Kidney glomerular epithelial cell (primary cell): ENCODE measurements at regions not wholly inside any gene's neighbourhood (a gene's known extent, or its start where the extent isn't known, plus 50 kb on each side); places are given as distances from the start of the nearest gene placed in this dataset.

Experiments used
- DNase-seq: peaks from one replicate; lab custom pipeline; 2025; lab: John Stamatoyannopoulos, UW

DNA sequence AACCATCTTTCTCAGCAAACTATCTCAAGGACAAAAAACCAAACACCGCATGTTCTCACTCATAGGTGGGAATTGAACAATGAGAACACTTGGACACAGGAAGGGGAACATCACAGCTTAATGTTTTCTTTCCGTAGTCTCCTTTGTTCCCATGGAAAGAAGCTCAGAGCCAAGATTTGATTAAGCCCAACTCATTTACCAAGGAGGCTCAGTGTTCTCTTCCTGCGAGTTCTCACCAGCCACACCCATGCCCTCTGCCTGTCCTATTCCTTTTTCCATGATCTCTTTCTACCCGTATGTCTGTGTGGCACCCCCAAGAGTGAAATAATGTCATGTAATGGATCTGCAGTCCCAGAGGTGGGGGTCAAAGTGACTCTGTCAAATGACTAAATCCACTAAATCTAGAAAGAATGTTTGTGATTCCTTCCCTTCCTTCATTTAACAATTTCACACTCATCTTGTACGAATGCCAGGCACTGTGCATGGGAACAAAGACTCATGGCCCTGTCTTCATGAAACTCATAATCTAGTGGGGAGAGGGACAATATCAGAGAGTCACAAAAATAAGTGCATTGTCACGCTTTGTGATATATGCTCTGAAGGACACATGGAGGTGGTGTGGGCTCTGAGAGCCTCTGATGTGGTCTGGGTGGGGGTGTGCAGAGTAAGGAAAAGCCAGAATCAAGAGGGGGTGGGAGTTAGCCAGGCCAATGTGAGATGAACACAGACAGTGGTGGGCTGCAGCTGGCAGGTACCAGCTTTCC, 292.1 kb downstream of the CDC5L start:
- no peak for DNase-seq

DNA sequence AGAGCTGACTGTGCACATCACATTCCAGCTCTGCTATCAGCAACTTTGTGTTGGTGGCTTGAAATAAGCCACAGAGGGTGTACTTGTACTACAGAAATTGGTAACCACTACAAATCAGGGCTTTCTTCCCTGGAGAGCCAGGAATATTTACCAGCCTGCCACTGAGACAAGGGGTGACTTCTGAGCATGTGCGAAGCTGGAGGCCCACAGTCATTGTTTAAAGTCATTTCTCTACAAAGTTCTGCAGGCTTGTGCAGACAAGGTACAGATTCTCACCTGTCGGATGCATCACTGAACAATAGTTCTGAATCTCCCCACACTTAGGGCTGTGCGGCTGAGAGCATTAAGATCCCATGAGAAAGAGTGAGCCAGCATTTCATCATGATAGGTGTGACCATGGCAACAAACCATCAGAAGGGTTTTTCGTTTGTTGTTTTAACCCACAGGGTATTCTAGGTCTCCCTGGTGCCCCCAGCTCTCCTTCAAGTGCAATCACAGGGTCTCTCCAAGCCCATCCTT, 292.8 kb downstream of the CDC5L start:
- no peak for DNase-seq

DNA sequence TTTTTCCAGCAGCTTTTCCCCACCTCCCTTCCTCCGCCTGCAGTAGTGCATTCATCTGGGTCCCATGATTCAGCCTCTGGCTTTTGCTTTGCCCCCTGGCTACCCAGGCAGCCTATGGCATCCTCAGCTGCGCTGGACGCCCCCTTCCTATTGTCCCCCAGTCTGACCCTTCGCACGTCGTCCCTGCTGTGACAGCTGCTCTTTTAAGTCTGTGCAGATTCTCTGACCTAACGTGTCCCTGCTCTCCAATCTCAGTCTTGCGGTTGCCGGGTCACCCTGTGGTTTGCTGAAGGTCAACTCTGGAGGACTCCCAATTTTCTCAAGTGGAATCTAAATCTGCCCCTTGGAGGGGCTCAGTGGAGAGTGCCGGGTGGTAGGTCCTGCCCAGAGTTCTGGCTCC, 294.3 kb downstream of the CDC5L start:
- DNase-seq: no peak

DNA sequence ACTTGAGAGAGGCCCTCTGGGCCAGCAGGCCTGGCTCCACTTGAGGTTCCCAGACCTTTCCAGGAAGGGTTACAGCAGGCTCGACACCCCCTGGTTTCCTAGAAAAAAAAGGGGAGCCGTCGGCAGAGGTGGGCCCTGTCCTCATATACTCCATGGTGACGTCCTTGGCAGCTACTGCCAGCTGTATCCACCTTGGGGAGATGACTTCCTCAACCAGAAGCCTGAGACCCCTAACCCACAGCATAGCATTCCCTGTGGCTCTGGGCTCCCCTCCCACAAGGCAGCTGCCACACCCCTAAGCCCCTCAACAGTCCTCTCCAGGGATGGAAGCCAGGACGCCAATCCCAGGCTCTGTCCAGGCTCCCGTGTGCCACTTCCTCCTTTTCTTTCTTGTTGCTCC, 294.8 kb downstream of the CDC5L start:
- no peak for DNase-seq

DNA sequence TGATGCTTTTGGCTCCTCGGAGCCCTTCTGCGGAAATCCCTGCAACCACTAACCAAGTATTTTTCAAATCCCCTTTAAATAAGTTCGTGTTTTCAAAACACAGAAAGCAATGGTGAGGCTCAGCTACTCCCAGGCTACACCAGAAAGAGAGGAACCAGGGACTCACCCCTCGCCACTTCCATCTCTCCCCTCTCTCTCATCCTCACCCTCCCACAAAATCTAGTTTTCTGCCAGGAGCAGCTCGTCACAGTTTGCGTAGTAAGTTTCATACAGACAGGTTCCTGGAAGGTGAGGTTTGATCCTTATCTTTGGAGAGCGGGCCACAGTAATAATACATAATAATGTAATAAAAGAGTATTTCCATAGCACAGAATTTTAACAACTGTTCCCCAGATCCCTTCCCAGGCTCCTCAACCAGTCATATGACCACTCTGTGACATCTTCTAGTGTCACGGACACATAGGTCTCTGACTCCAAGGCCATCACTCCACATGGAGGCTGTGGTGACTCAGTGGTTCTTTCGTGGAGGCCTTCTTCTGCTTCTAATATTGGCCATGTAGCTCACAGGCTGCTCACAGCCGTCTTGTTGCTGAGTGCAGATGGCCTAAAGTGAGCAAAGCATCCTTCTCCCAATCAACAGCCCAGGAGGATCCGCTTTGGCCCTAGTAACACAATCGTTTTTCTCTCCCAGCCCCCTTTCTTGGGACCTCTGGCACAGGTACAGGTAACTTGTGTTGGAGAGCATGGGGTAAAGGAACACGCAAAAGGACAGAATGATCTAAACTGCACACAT, 295.7 kb downstream of the CDC5L start:
- DNase-seq: no peak

DNA sequence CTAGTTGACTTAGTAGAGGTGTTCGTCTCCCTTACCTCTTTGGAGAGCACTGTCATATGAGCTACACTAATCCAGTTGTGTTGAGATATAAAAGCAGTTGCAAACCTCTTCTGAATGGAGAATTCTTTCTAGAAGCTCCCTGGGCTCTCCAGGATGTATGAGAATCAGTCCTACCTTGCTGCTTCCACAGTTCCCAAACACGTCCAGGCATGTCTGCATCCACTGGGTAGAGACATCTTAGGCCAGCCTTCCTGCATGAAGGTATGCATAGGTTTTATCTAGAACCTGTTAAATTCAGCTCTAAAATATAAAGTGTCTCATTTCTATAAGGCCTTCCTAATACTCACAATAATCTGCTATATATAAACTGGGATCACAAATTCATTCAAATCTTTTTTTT, 297.7 kb downstream of the CDC5L start:
- DNase-seq: no peak

DNA sequence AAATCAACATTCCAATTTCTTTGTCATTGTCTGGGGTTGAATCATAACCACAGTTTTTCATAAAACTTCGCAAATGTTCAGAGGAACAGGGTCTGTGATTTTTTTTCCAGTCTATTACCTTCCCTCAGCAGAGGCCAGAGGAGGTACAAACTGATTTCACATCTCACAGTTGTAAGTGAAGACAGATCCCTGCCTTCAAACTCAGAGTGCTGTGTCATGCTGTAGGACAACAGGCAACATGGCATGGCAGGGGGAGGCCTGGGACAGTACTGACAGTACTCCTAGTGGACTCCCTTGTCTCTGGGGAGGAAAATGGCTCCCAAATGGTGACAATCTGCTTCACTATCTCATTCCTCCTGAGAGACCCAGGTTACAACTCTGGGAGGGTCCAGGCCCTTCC, 308.6 kb downstream of the CDC5L start:
- no peak for DNase-seq

DNA sequence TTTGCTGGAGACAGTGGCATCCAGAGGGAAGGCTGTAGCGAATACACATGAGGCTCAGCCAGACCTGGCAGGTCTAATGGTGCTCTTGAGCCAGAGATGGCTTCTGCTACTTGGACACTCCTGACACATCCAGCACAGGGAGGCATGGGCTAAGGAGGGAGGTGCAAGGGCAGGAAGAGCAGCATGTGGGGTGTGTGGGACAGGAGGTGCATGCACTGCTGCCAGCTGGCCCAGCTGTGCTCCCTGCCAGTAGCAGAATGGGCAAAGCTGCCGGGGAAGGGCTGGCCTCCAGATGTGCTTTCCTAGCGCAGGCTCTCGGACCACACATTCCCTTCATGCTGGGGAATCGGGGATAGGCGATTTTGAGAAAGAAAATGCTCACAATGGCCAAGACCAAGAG, 309.2 kb downstream of the CDC5L start:
- no peak for DNase-seq

DNA sequence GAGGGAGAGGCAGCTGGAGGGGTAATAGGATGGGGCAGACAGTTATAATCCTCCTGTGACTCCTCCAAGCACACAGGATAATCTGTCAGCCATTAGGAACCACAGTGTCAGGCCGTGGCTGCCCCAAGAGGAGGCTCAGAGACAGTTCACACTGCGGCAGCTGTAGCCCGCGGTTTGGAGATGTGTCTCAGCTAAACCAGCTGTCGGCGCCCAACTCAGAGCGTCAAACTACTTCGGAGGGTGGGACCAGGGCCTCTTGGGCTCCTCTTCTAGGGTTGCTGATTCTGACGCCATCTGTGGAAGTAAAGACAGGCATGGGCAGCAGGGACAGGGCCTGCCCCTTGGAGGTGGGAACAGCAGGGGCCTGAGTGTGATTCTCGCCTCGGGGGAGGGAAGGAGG, 309.8 kb downstream of the CDC5L start:
- no peak for DNase-seq

DNA sequence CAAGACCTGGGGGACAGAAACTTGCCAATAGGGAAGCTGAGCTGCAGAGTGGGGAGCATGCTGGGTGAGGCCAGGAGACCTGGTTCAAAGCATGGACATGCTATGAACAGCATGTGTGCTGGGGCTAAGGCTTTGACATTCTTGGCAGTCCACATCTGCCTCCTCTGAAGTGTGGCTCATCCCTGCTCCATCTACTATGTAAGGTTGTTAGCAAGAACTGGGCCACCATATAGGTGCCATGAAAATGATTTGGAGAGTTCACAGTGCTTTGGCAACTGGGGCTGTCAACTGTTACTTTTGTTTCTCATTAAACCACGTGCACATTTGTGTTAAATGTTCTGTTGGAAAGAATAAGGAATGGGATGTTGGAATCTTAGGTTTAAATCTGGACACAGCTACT, 311.1 kb downstream of the CDC5L start:
- no peak for DNase-seq

DNA sequence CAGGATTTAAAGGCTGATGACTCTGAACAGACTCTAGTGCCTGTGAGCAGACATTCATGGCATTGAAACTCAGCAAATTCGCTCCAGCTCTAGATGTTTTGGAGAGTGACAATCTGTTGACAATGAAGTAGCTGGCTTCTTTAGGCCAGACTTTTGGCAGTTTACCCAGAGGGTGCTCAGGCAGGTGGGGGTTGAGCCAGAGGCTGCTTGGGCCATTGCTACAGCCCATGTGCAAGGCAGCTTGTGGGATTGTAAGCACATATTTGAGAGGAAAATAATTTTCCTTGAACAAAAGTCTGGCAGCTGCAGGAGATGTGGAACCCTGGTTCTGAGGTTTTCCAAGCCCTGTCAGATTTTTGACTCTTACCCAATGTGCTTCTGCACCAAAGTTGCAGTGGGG, 311.6 kb downstream of the CDC5L start:
- no peak for DNase-seq

DNA sequence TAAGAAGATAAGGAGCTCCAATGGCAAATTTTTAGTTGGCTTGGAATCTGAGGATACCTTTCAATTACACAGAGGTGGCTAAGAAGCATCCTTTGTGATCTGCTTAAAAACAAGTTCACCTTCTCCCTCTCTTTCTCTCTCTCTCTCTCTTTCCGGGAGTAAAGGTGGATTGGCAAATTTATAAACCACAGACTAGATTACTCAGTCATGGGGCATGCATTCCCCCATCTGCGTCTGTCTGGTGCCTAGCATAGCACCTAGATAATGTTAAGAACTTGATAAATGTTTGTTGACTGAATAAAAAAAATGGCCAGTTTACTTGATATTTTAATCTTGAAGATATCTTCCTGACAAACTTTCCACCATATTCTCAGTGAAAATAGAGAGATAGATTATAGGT, 312.3 kb downstream of the CDC5L start:
- DNase-seq: no peak

DNA sequence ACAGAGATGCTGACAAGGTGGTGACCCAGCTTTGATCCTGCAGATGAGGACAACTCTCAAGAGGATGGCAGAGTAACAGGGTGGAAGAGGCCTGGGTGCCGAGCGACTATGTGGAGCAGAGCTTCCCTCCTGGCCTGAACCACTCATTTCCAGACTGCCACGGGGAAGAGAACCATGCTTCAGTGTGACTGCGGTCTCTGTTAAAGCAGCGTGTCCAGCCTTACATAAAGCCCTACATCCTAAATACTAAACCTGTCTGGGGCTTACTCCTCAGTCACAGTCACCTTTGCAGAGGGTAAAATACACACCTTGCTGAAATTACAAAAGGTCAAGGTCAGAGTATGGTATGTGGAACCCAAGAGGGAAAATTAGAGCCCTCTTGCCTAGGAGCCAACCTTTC, 312.9 kb downstream of the CDC5L start:
- DNase-seq: no peak

DNA sequence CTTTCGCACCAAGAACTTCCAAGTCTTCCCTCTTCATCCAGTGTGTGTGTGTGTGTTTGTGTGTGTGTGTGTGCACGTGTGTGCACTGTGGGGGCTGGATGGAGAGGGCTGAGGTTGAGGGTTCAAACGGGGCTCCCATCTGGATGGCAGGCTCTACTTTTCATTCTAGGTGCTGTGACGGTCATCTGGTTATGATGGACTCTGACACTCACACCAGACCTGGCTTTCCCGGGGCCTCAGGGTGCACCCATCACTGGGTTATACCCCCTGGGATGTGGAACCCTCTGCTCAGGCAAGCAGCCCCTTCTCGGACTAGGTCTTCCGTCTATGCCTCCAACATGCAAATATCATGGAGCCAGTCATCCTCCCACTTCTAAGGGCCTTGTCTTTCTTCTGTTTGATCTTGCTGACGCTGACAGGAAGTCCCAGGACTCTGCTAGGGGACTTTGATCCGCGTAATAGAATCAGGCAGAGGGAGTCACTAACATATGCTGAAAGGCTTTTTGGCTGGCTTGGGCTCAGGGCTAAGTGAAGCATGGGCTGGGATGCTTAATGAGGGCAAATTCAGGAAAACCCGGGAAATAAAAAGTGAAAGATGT, 313.6 kb downstream of the CDC5L start:
- DNase-seq: no peak

DNA sequence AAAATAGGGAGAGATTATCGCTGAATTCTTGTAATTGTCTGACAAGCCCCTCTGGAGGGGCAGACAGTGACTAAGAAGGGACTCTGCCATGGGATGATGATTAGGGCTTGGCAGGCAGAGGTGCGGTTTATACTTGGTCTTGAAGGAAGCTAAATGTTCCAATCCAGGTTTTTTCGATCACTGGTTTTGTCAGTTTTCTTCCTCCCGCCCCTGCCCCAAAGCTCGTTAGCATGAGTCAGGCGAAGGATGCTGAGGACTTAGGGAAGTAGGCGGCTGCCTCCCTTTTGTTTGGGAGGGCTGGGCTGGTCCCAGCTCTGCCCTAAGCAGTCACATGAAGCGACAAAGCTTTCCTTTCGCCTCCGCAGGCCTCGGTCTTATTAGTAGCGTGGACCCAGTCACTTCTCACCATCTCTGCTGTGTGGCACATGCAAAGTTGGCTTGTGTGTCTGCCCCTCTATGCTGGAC, 314.2 kb downstream of the CDC5L start:
- no peak for DNase-seq

DNA sequence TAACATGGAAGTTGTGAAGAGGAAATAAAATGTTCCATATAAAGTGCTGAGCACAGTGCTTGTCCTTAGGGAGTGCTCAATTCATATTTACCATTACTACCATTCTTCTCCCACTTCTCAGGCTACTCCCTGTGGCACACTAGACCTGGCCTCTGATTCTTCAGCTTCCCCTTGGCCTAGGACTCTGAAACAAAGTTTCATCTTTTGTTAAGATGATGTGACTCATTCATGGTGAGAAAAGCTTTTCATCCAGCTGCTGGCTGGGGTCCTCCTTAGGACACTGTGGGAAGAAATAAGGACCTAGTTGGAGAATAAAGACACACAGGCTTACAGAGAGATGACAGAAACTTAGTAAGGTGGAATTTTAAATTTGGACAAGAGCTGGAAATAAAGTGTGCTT, 314.8 kb downstream of the CDC5L start:
- no peak for DNase-seq

DNA sequence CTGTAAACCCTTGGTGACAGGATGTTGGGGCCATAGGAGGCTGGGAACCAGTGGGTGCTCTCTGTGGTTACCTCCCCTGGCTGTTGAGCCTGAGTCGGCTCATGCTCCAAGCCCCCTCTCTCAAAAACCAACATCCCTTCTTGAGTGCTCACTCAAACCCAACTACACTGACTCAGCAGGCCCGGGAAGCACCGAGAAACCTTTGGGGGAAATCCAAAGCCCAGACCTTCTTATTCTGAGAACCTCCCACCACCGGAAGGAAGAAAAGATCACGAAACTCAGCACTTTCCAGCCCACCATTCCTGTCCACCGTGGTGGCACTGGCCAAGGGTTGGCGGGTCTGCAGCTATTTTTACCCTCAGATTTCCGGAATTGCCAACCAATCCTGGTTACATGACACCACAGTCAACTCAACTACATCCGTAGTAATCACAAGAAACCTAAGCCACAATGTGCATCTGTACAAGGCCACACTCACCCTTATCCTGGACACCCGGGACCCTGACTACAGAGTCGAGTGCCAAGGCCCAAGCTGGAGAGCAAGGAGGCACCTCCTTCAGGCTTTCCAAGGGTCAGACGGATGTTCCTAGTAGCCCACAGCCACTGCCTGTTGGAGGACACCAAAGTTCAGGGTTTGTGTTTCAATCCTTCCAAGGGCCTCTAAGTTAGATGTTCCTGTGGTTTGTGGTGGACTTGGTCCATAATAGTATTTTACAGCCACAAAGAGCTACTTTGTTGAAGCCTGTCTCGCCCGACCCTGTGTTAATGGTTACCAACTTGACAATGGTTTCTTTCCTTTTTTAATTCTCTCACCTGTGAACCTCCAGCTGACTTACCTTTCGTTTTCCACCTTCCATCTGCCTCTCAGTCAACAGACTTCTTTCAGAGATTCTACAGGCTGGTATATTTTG, 317.0 kb downstream of the CDC5L start:
- DNase-seq: no peak

DNA sequence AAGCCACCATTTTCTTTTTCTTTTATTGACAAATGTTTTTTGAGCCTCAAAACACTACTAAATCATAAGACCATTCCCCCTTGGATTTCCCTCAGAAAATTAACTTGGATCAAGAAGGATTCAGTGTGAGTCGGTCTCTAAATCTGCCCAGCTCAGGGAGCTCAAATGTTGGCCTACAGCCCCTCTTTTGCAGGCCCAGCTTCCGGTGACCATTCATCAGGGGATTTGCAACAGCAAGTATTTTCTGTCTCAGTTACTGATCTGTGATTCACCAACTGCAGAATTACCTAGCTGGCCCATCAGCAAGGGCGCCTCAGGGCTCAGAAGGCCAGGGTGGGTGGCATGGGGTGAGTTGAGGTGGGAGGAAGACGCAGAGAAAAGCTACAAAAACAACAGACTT, 318.1 kb downstream of the CDC5L start:
- no peak for DNase-seq

DNA sequence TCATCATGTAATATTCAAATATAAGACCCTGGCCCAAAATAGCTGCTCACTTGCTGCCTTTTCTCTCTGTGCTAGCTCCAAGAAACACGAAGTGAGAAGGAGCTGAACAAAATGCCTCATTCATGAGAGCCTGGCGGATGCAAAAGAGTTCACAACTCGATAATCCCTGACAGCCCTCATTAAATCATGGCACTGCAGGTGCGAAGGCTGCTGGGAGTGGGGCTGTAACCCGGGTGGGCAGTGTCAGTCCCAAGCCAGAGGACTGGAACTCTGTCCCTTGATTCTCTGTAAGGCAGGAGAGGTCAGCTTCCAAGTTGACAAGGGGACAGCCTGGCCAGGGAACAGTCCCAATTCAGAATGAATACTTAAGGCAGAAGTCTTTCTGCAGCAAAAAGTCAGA, 318.5 kb downstream of the CDC5L start:
- no peak for DNase-seq

DNA sequence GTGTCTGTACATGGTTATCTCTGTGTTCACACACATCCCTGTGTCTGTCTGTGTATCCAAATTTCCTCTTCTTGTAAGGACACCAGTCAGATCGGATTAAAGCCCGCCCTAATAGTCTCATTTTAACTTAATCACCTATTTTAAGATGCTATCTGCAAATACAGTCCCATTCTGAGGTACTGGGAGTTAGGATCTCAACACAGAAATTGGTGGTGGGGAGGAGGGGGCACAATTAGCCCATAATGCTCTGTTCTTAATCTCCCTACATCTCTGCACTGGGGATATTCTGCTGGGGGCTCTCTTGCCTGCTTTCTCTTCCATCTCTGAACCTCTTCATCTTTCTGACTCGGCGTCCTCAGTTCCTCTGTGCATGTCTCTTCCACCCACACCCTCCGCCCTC, 320.7 kb downstream of the CDC5L start:
- no peak for DNase-seq

DNA sequence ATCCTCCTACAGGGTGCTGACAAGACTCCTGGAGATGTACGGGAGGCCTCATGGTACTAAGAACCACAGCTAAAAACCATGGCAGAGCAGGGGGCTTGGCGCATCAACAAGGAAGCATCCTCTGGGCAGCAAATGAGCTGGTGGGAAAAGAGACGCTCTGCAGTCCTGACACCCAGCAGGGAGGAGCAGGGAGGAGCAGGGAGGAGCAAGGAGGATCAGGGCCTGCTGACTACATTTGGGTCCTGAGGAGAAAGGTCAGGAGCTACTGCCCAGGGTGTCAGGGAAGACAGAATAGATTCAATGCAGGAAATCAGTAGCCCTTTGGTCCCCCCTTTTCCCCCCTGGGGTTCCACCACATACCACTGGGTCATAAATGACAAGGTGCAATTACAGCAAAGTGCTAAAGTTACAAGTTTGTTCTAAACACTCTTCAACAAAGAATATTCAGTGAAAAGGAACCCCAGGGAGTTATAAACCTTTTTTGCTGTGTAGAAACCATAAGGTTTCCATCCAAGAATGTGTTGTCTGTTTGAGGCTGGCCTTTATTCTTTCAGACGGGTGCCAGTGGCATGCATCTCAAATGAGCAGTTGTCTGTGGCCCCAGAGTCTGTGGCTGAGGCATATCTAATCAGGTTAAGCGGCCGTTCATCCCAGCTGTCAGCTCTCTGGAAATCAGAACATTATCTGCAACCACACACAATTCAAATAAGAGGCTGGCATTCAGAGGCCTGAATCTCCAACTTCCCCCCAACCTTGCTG, 325.0 kb downstream of the CDC5L start:
- no peak for DNase-seq
